AG04450 (cell line): ENCODE measurements at regions not wholly inside any gene's neighbourhood (a gene's known extent, or its start where the extent isn't known, plus 50 kb on each side); places are given as distances from the start of the nearest gene placed in this dataset.
A peak's percentile ranks its signal among the peaks of the same experiment; 100 is the strongest.

Experiments used
- CTCF ChIA-PET: fragments of 300-600, 350-600 bp; formaldehyde crosslinking; extraction: SDS; loops from one replicate; lab custom pipeline; 2022; ENCODE audit warnings: antibody characterized with exemption, inconsistent platforms; lab: Charles Lee
- POLR2A ChIA-PET: fragments of 350-600 bp; formaldehyde crosslinking; extraction: SDS; loops from one replicate; lab custom pipeline; 2021; ENCODE audit warnings: antibody characterized with exemption, inconsistent platforms; lab: Yijun Ruan, JAX
- DNase-seq: peaks from one replicate; pipeline ENCODE4 v3.0.0-alpha.2; 2011; ENCODE audit warnings: low read depth, low spot score
- H3K27ac ChIP-seq: one replicate; pipeline ENCODE4 v1.5.1; 2012; ENCODE audit warnings: low read depth, low read length, control low read depth
- H3K27me3 ChIP-seq: one replicate; pipeline ENCODE4 v1.6.0; 2012; ENCODE audit warnings: low read length; ENCODE audit not compliant: control insufficient read depth, insufficient read depth
- H3K4me3 ChIP-seq: 2 replicates; pipeline ENCODE4 v1.5.1; 2011; ENCODE audit warnings: mild to moderate bottlenecking, low read depth, low read length, control low read depth
- H3K9me3 ChIP-seq: 2 replicates; pipeline ENCODE4 v1.5.1; 2012; ENCODE audit warnings: low read length; ENCODE audit not compliant: control insufficient read depth, insufficient read depth
- TF ChIP-seq, protein P1 (sequence below): IDR thresholded peaks from 2 replicates; pipeline ENCODE4 v1.5.1; 2011; ENCODE audit warnings: low read depth, low read length, control low read depth, inconsistent platforms

DNA sequence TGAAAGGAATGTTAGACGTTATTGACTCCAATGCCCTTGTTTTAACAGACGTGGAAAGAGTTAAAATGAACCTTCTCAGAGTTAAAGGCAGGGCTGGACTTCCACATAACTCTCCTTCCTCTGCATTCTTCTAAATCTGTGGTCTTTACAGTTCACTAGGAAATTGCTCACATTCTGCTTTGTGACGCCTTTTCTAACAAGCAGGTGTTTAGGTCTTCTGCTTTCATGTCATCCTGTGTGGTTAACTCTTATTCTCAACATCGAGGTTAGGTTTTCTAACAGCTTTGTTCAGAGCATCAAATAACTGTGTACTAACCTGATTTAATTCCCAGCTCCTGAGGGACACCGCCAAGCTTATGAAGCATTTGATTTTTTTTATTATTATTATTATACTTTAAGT is 81.3 kb upstream of the NT5E start:
- TF ChIP-seq, protein P1, sequence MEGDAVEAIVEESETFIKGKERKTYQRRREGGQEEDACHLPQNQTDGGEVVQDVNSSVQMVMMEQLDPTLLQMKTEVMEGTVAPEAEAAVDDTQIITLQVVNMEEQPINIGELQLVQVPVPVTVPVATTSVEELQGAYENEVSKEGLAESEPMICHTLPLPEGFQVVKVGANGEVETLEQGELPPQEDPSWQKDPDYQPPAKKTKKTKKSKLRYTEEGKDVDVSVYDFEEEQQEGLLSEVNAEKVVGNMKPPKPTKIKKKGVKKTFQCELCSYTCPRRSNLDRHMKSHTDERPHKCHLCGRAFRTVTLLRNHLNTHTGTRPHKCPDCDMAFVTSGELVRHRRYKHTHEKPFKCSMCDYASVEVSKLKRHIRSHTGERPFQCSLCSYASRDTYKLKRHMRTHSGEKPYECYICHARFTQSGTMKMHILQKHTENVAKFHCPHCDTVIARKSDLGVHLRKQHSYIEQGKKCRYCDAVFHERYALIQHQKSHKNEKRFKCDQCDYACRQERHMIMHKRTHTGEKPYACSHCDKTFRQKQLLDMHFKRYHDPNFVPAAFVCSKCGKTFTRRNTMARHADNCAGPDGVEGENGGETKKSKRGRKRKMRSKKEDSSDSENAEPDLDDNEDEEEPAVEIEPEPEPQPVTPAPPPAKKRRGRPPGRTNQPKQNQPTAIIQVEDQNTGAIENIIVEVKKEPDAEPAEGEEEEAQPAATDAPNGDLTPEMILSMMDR: no peak
- Histone ChIP-seq H3K9me3 (no peaks in the 10 kb centered on the region), H3K27me3 (no peaks in the 10 kb centered on the region), H3K27ac (no peak overlapping the region), H3K4me3 (no peak overlapping the region)
- no peak for DNase-seq
- POLR2A ChIA-PET: no interaction called here
- CTCF ChIA-PET: interaction anchor here (1.0 kb wide), 1 partner anchor 114 kb away, joined by 6 read pairs; no protein-coding TSS in a partner anchor

DNA sequence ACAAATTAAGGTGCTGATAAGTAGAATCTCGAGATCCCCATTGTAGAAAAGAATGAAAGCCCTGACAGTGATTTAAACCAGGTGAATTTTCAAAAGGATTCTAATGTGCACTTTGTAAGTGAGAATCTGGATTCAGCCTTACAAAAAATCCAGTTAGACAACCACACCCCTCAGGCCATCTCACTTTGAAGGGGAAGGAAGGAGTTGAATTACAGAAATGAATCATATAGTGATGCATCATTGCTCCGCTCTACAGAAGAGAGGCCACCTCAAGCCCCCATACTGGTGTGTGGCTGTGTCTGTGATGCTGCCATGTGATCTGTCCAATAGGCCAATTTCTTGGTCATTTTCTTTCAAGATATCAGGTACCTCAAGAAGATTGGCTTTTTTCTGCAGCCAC is 85.5 kb upstream of the NT5E start:
- no peak overlapping the region for H3K27ac ChIP-seq
- no peaks in the 10 kb centered on the region for H3K9me3 ChIP-seq
- ChIA-PET CTCF (interaction anchor here (1.3 to 7.4 kb wide), 2 partner anchors 9 to 119 kb away, joined by 3 to 117 read pairs; no protein-coding TSS in a partner anchor), POLR2A (no interaction called here)
- TF ChIP-seq, protein P1: no peak
- H3K27me3 ChIP-seq: no peaks in the 10 kb centered on the region
- no peak overlapping the region for H3K4me3 ChIP-seq
- no peak for DNase-seq

DNA sequence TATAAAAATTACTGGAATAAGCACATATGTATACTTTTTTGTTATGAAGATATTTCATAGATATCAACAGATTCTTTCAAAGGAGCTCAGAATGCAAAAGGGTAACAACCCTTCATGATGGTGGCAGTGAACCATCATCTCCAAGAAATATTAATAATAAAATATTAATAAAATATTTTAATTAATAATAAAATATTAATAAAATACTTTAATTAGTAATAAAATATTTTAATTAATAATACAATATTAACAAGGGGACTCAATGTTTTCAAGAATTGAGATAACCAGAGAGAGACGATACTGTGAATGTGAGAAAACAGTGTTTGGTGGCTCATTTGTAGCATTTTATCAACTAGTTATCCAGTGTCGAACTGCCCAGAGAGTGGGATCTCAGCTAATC is 86.0 kb upstream of the NT5E start:
- ChIA-PET POLR2A (no interaction called here), CTCF (interaction anchor here (1.3 to 7.4 kb wide), 2 partner anchors 9 to 120 kb away, joined by 3 to 117 read pairs; no protein-coding TSS in a partner anchor)
- Histone ChIP-seq H3K27ac (no peak overlapping the region), H3K4me3 (no peak overlapping the region), H3K9me3 (no peaks in the 10 kb centered on the region), H3K27me3 (no peaks in the 10 kb centered on the region)
- TF ChIP-seq, protein P1: no peak
- no peak for DNase-seq

DNA sequence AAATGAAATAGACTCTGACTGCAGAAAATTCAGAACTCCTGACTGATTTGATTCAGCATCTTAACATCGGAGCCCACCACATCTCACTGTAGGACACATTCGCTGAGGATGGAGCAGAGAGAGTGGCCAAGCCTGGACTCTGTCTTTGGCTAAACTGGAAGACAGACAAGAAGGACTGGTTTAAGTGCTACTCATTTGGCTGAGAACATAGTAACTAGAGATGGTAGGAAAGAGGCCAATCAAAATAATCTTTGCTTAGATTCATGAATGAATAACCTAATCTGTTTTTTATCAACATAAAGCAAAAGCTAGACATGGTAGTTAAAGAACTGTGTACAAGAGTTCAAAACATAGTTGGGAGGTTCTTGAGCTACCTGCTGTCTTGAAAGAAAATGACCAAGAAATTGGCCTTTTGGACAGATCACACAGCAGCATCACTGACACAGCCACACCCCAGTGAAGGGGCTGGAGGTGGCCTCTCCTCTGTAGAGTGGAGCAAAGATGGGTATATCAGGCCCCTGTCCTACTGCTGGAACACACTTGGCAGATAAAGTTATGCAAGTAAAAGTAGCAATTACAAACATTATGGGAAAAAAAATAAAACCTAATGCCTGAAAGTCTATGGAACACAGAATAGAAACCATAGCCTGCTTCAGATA is 87.1 kb upstream of the NT5E start:
- CTCF ChIA-PET: interaction anchor here (1.0 to 7.4 kb wide), 4 partner anchors 21 to 174 kb away, joined by 3 to 117 read pairs (median 17); no protein-coding TSS in a partner anchor
- Histone ChIP-seq H3K9me3 (no peaks in the 10 kb centered on the region), H3K27me3 (no peaks in the 10 kb centered on the region), H3K27ac (no peak overlapping the region), H3K4me3 (no peak overlapping the region)
- DNase-seq: no peak
- TF ChIP-seq, protein P1: no peak
- POLR2A ChIA-PET: no interaction called here

DNA sequence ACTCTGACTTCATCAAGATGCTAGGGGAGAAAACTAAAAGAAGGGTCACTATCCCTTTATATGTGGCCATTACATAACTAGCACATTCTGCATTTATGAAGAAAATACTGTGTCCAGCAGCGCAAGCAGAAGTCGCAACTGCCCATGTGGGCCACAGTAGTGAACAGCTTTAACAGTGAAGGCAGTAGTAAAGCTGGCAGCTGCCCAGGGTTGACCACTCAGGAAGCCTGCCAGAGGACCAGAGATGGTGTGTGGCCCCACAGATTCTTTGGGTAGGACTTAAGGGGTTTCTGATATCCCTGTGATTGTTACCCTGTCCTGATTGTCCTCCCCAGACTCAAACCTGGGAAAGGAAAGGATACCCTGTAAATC is 88.3 kb upstream of the NT5E start:
- Histone ChIP-seq H3K4me3 (no peak overlapping the region), H3K27ac (peak overlapping the region; percentile 80), H3K9me3 (no peaks in the 10 kb centered on the region), H3K27me3 (no peaks in the 10 kb centered on the region)
- TF ChIP-seq, protein P1: no peak
- ChIA-PET CTCF (interaction anchor here (1.0 to 7.4 kb wide), 4 partner anchors 22 to 175 kb away, joined by 3 to 117 read pairs (median 17); no protein-coding TSS in a partner anchor), POLR2A (interaction anchor here (1.0 to 1.9 kb wide), 9 partner anchors 41 to 317 kb away, joined by 4 to 31 read pairs (median 7); partner anchors contain the start of gene NT5E)
- no peak for DNase-seq
